CD4-positive, alpha-beta T cell treated with Interleukin-6 for 4 hours (primary cell): ENCODE measurements at regions not wholly inside any gene's neighbourhood (a gene's known extent, or its start where the extent isn't known, plus 50 kb on each side); places are given as distances from the start of the nearest gene placed in this dataset.
"Not testable (repeated sequence)": the region's sequence is repeated elsewhere in the genome, so short reads cannot be mapped to it uniquely, and the experiment has no call there.

Source experiments
- DNase-seq: peaks from one replicate; pipeline ENCODE4 v3.0.0-alpha.2; 2020; ENCODE audit warnings: mixed read lengths

- no peak for DNase-seq
Observed at GRCh38 chr7:16265863-16266458, 155.4 kb downstream of the CRPPA start.

GRCh38 chr7:16264823-16265804, 156.2 kb downstream of the CRPPA start:
- DNase-seq = no peak

- DNase-seq = no peak
Observed at GRCh38 chr7:16264036-16264819, 157.1 kb downstream of the CRPPA start.

GRCh38 chr7:16263377-16263776, 158.0 kb downstream of the CRPPA start:
- DNase-seq = not testable (repeated sequence)

GRCh38 chr7:16261654-16262053, 159.7 kb downstream of the CRPPA start:
- DNase-seq = no peak

- DNase-seq = no peak
Observed at GRCh38 chr7:16261100-16261499, 160.2 kb downstream of the CRPPA start.

- DNase-seq = no peak
Observed at GRCh38 chr7:16260236-16260728, 161.1 kb downstream of the CRPPA start.

GRCh38 chr7:16256419-16256818, 164.9 kb downstream of the CRPPA start:
- not testable (repeated sequence) for DNase-seq

GRCh38 chr7:16255952-16256351, 165.4 kb downstream of the CRPPA start:
- DNase-seq = not testable (repeated sequence)

- DNase-seq = not testable (repeated sequence)
Observed at GRCh38 chr7:16250655-16251054, 170.7 kb downstream of the CRPPA start.

GRCh38 chr7:16249204-16249603, 172.1 kb downstream of the CRPPA start:
- DNase-seq = not testable (repeated sequence)

- not testable (repeated sequence) for DNase-seq
Observed at GRCh38 chr7:16248556-16248955, 172.8 kb downstream of the CRPPA start.

- DNase-seq = no peak
Observed at GRCh38 chr7:16244469-16244868, 176.9 kb downstream of the CRPPA start.

GRCh38 chr7:16242920-16243319, 178.4 kb downstream of the CRPPA start:
- no peak for DNase-seq

GRCh38 chr7:16241017-16241416, 180.3 kb downstream of the CRPPA start:
- no peak for DNase-seq

- DNase-seq = no peak
Observed at GRCh38 chr7:16236381-16236780, 185.0 kb downstream of the CRPPA start.

- no peak for DNase-seq
Observed at GRCh38 chr7:16235147-16236114, 185.9 kb downstream of the CRPPA start.

- DNase-seq = no peak
Observed at GRCh38 chr7:16234493-16235146, 186.7 kb downstream of the CRPPA start.

- DNase-seq = no peak
Observed at GRCh38 chr7:16233517-16233916, 187.8 kb downstream of the CRPPA start.

GRCh38 chr7:16232273-16232672, 189.1 kb downstream of the CRPPA start:
- no peak for DNase-seq
